T-helper 22 cell (primary cell): ENCODE measurements at regions not wholly inside any gene's neighbourhood (a gene's known extent, or its start where the extent isn't known, plus 50 kb on each side); places are given as distances from the start of the nearest gene placed in this dataset.
"Not testable (repeated sequence)": the region's sequence is repeated elsewhere in the genome, so short reads cannot be mapped to it uniquely, and the experiment has no call there.

ENCODE experiments used
- DNase-seq: peaks from one replicate; pipeline ENCODE4 v3.0.0-alpha.2; 2020; ENCODE audit warnings: low read depth

GRCh38 chr10:77740396-77740795, 102.8 kb upstream of the KCNMA1 start:
- DNase-seq, result not testable (repeated sequence)

DNA sequence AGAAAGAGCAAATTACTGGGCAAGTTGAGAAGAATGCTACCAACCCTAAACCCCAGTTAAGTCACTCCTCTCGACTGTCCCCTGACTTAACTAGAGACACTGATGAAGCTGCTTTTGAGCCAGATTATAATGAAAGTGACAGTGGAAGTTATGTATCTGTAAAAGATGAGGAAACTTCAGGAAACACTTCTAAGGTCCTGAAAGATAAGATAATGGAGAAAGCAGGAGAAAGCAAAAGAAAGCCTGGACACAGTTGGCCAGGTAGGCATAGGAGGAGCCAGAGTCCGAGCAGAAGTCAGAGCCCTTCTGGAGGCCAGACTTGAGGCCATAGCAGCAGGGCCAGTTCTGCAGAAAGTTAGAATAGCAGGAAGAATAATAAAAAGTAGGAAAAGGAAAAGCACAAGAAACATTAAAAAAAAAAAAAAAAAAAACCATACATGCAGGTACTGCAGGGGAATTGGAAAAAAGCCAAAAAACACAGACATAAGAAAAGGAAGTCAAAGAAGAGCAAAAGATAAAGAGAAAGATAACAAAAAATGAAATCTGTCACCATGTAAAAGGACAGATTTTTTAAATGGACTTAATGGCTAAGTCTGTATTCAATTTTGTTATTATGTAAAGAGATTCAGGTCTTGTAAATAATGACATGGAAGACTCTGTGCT, 101.0 kb upstream of the KCNMA1 start:
- no peak for DNase-seq

GRCh38 chr10:77737608-77738007, 100.0 kb upstream of the KCNMA1 start:
- DNase-seq, result no peak

GRCh38 chr10:77735136-77735535, 97.5 kb upstream of the KCNMA1 start:
- DNase-seq, result not testable (repeated sequence)

DNA sequence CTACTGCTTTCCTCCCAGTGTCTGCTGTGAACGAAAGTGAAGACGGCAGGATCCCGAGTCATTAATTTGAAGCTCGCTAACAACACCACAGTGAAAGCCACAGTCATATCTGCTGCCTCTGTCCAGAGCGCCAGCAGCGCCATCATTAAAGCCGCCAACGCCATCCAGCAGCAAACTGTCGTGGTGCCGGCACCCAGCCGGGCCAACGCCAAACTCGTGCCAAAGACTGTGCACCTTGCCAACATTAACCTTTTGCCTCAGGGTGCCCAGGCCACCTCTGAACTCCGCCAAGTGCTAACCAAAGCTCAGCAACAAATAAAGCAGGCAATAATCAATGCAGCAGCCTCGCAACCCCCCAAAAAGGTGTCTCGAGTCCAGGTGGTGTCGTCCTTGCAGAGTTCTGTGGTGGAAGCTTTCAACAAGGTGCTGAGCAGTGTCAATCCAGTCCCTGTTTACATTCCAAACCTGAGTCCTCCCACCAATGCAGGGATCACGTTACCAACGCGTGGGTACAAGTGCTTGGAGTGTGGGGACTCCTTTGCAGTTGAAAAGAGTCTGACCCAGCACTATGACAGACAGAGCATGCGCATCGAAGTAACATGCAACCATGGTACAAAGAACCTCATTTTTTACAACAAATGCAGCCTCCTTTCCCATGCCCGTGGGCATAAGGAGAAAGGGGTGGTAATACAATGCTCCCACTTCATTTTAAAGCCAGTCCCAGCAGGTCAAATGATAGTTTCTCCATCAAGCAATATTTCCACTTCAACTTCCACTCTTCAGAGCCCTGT, 94.8 kb upstream of the KCNMA1 start:
- no peak for DNase-seq

GRCh38 chr10:77727481-77727880, 89.9 kb upstream of the KCNMA1 start:
- no peak for DNase-seq

DNA sequence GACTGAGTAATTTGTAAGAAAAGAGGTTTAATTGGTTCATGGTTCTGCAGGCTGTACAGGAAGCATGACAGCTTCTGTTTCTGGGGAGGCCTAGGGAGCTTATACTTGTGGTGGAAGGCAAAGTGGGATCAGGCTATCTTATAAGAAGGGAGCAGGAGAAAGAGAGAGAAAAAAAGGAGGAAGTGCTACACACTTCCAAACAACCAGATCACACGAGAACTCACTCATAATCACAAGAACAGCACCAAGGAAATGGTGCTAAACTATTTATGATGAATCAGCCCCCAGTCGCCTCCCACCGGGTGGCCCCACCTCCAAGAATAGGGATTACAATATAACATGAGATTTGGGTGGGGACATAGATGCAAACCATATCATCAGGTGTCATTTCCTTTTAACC, 89.1 kb upstream of the KCNMA1 start:
- DNase-seq, result no peak

DNA sequence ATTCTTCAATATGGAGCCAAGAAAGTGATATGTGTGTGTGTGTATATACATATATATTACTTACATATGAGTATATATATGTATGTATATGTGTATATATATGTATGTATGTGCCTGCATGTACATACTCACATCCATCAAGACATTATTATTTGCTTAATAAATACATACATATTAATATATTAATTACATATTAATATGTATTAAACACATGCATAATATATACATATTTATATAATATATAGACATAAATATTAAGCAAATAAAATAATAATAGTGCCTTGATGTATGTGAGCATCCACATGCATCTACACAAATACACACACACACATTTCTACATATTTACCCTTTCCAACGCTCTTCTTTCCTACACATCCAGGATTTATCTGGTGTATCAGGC, 88.7 kb upstream of the KCNMA1 start:
- no peak for DNase-seq

DNA sequence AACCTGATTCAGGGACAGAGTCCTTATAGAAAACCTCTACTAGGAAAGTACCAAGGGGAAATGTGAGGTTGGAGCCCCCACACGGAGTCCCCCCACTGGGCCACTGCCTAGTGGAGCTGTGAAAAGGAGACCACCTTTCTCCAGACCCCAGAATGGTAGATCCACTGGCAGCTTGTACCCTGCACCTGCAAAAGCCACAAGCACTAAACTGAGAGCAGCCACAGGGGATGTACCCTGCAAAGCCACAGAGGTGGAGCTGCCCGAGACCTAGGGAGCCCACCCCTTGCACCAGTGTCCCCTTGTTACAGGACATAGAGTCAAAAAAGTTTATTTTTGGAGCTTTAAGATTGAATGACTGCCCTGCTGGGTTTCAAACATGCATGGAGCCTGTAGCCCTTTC, 87.2 kb upstream of the KCNMA1 start:
- no peak for DNase-seq

- DNase-seq, result no peak
These were observed 85.8 kb upstream of the KCNMA1 start for GRCh38 chr10:77723376-77723775.

- DNase-seq, result not testable (repeated sequence)
These were observed 85.3 kb upstream of the KCNMA1 start for GRCh38 chr10:77722956-77723355.

DNA sequence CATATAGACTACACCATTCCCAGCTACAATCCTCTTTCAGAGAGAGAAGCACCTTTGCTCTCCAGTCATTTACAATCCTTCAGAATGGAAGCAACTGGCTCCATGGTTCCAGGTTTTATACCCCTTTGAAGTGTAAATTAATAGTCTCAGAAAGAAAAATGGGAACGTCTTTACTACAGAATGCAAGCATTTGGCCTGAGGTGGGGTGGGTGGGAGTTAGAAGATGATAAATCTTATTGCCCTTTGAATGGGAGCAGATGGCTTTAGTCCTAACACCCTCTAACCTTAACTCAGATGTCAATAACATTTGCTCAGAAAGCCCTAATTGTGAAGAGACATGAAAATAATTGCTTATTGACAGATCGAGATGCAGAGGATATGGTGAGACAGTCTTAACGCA, 84.2 kb upstream of the KCNMA1 start:
- DNase-seq, result no peak

GRCh38 chr10:77718957-77719356, 81.3 kb upstream of the KCNMA1 start:
- DNase-seq, result no peak

GRCh38 chr10:77718312-77718711, 80.7 kb upstream of the KCNMA1 start:
- DNase-seq, result not testable (repeated sequence)

DNA sequence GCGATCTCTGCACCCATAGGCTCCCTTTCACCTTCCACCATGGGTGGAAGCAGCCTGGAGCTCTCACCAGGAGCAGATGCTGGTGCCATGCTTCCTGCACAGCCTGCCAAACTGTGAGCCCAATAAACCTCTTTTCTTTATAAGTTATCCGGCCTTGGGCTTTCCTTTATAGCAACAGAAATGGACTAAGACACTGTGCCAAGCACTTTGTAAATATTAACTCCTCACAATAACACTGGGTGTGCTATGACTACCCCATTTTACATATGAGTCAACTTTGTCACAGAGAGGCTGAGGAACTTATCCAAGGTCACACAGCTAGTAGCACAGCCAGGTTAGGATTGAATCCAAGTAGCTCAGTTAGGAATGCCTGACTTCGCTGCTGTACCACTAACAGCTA, 79.7 kb upstream of the KCNMA1 start:
- DNase-seq, result no peak

GRCh38 chr10:77716458-77717317, 79.1 kb upstream of the KCNMA1 start:
- DNase-seq, result no peak

GRCh38 chr10:77715536-77715935, 77.9 kb upstream of the KCNMA1 start:
- DNase-seq, result no peak

DNA sequence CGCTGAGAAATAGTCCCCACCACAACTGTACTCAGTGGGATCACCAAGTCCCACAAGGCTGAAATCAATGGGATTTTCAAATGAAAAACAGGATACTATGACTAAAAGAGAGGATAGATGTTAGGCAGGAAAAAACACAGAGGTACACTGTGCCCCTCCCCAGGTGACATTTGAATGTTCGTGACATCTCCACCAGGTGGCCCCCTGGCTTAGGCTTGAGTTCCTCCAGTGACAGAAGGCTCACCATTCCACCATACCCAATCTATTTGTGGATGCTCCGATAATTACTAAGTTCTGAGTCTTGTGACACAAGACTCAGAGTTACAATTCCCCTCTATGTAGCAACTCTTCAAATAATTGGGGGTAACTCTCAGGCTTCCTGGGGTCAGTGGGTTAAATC, 77.5 kb upstream of the KCNMA1 start:
- DNase-seq, result no peak

DNA sequence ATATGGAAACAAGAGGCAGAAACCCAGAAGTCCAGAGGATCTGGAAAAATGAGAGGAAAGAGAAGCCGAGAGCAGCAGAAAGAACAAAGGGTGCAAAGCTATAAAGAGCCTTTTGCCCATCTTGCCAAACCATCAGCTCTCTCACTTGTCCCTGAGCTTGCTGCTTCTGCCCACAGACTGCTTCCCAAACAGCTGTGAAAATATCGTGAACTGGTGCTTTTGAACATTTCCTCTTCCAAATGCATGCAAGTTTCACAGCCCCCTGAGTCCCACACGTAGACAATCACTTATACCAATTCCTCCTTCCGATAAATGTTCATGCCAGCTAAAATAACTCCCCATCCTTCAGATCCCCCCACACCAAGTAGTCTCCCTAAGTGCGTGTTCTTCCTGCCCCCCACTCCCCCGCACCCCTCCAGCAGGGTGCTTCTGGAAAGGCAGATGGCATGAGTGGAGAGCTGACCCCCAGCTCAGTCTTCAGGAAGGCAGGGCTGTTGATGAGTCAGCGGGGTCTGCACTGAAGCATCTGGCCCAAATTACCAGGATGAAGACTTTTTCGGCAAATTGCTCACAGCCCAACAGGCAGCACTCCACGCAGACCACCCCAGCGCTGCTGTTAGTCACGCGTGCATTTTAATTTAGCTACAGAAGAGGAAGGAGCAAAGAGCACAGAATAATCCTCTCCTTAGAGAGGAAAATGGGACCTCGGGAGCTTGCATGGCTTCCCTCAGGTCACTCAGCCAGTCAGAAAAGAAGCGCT, 76.1 kb upstream of the KCNMA1 start:
- DNase-seq, result no peak

DNA sequence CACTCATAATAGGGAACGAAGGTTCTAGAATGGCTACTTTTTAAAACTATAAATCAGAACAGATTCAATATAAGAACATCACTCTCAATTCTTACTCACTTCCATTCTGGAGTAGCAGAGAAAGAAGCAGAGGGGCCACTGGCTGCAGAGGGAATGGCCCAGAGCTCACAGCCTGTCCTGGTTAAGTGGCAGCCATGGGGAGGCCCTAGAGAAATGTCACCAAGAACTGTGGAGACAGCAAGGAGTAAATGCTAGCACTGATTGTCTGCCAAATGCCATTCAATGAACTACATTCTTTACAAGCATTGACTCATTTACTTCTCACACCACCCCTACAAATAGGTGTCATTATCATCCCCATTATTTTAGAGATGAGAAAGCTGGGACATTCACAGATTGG, 74.6 kb upstream of the KCNMA1 start:
- no peak for DNase-seq

DNA sequence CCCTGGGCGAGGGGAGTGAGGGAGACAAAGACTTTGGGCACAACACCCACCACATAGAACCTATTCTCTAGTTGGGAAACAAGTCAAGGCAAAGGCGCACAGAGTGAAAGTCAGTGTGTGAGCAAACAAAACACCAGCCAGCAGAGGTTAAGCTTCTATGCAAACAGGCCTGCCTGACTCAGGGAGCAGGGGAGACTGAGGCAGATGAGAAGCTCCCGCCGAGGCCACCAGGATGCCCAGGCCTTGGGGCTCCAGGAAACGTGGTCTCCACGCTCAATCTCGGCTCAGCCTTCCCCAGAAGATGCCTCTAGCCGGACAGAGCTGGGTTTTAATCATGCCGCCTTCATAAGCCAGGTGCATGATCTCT, 74.1 kb upstream of the KCNMA1 start:
- DNase-seq, result no peak
